NCI-H146 treated with DMSO at 0.1 percent for 48 hours (cell line): ENCODE measurements at regions not wholly inside any gene's neighbourhood (a gene's known extent, or its start where the extent isn't known, plus 50 kb on each side); places are given as distances from the start of the nearest gene placed in this dataset.
"Not testable (repeated sequence)": the region's sequence is repeated elsewhere in the genome, so short reads cannot be mapped to it uniquely, and the experiment has no call there.

Source experiments
- DNase-seq: peaks from one replicate; lab custom pipeline; 2025; ENCODE audit not compliant: unreplicated experiment; lab: John Stamatoyannopoulos, UW

GRCh38 chr1:219075121-219075879 is 98.4 kb upstream of the LYPLAL1 start:
- DNase-seq = no peak

- DNase-seq = no peak
Measured at GRCh38 chr1:219076326-219076937, 97.2 kb upstream of the LYPLAL1 start.

GRCh38 chr1:219077767-219078166 is 95.9 kb upstream of the LYPLAL1 start:
- DNase-seq = not testable (repeated sequence)

- DNase-seq = no peak
Measured at GRCh38 chr1:219081943-219082925, 91.4 kb upstream of the LYPLAL1 start.

GRCh38 chr1:219083631-219084030 is 90.0 kb upstream of the LYPLAL1 start:
- DNase-seq = no peak

- no peak for DNase-seq
Measured at GRCh38 chr1:219085082-219085481, 88.6 kb upstream of the LYPLAL1 start.

GRCh38 chr1:219085988-219086387 is 87.7 kb upstream of the LYPLAL1 start:
- no peak for DNase-seq

GRCh38 chr1:219086956-219087469 is 86.7 kb upstream of the LYPLAL1 start:
- no peak for DNase-seq

- no peak for DNase-seq
Measured at GRCh38 chr1:219088778-219089557, 84.7 kb upstream of the LYPLAL1 start.

- no peak for DNase-seq
Measured at GRCh38 chr1:219090607-219091006, 83.1 kb upstream of the LYPLAL1 start.

GRCh38 chr1:219092206-219092605 is 81.5 kb upstream of the LYPLAL1 start:
- no peak for DNase-seq

- no peak for DNase-seq
Measured at GRCh38 chr1:219099307-219099706, 74.4 kb upstream of the LYPLAL1 start.

GRCh38 chr1:219100059-219100458 is 73.6 kb upstream of the LYPLAL1 start:
- DNase-seq = no peak

GRCh38 chr1:219102466-219102865 is 71.2 kb upstream of the LYPLAL1 start:
- DNase-seq = not testable (repeated sequence)

GRCh38 chr1:219105893-219106292 is 67.8 kb upstream of the LYPLAL1 start:
- no peak for DNase-seq

GRCh38 chr1:219109424-219110018 is 64.2 kb upstream of the LYPLAL1 start:
- no peak for DNase-seq

- no peak for DNase-seq
Measured at GRCh38 chr1:219113261-219113660, 60.4 kb upstream of the LYPLAL1 start.

- DNase-seq = no peak
Measured at GRCh38 chr1:219114014-219114413, 59.7 kb upstream of the LYPLAL1 start.

- no peak for DNase-seq
Measured at GRCh38 chr1:219119839-219120238, 53.8 kb upstream of the LYPLAL1 start.
